GM19351 (cell line): ENCODE measurements at regions not wholly inside any gene's neighbourhood (a gene's known extent, or its start where the extent isn't known, plus 50 kb on each side); places are given as distances from the start of the nearest gene placed in this dataset.
"Not testable (repeated sequence)": the region's sequence is repeated elsewhere in the genome, so short reads cannot be mapped to it uniquely, and the experiment has no call there.

Experiments
- ATAC-seq: cut with Tn5 transposase; IDR thresholded peaks from one replicate; pipeline ENCODE4 v1.9.1; 2021; ENCODE audit warnings: mild to moderate bottlenecking, moderate library complexity; ENCODE audit not compliant: unreplicated experiment

- ATAC-seq: no peak
Observed at GRCh38 chr1:201719812-201720521, 109.0 kb upstream of the IPO9 start.

GRCh38 chr1:201720522-201720844 lies 108.5 kb upstream of the IPO9 start:
- no peak for ATAC-seq

GRCh38 chr1:201721082-201722049 lies 107.6 kb upstream of the IPO9 start:
- ATAC-seq: no peak

GRCh38 chr1:201724039-201724765 lies 104.8 kb upstream of the IPO9 start:
- ATAC-seq: no peak

- no peak for ATAC-seq
Observed at GRCh38 chr1:201724766-201725118, 104.2 kb upstream of the IPO9 start.

GRCh38 chr1:201726700-201727099 lies 102.3 kb upstream of the IPO9 start:
- ATAC-seq: no peak

GRCh38 chr1:201728731-201729130 lies 100.2 kb upstream of the IPO9 start:
- ATAC-seq: no peak

- ATAC-seq: no peak
Observed at GRCh38 chr1:201729973-201730608, 98.9 kb upstream of the IPO9 start.

- ATAC-seq: no peak
Observed at GRCh38 chr1:201730611-201731010, 98.3 kb upstream of the IPO9 start.

GRCh38 chr1:201731142-201731541 lies 97.8 kb upstream of the IPO9 start:
- no peak for ATAC-seq

- no peak for ATAC-seq
Observed at GRCh38 chr1:201731592-201731991, 97.4 kb upstream of the IPO9 start.

- no peak for ATAC-seq
Observed at GRCh38 chr1:201732351-201732750, 96.6 kb upstream of the IPO9 start.

- not testable (repeated sequence) for ATAC-seq
Observed at GRCh38 chr1:201734221-201734620, 94.7 kb upstream of the IPO9 start.

- no peak for ATAC-seq
Observed at GRCh38 chr1:201734786-201735185, 94.2 kb upstream of the IPO9 start.

- no peak for ATAC-seq
Observed at GRCh38 chr1:201736707-201737320, 92.1 kb upstream of the IPO9 start.

- no peak for ATAC-seq
Observed at GRCh38 chr1:201737352-201738060, 91.5 kb upstream of the IPO9 start.

GRCh38 chr1:201739080-201739479 lies 89.9 kb upstream of the IPO9 start:
- ATAC-seq: no peak

- peak; percentile 53 for ATAC-seq
Observed at GRCh38 chr1:201739492-201740085, 89.4 kb upstream of the IPO9 start.

- ATAC-seq: no peak
Observed at GRCh38 chr1:201740086-201740541, 88.8 kb upstream of the IPO9 start.
